ENCODE measurements at regions not wholly inside any gene's neighbourhood (a gene's known extent, or its start where the extent isn't known, plus 50 kb on each side); places are given as distances from the start of the nearest gene placed in this dataset.

DNA sequence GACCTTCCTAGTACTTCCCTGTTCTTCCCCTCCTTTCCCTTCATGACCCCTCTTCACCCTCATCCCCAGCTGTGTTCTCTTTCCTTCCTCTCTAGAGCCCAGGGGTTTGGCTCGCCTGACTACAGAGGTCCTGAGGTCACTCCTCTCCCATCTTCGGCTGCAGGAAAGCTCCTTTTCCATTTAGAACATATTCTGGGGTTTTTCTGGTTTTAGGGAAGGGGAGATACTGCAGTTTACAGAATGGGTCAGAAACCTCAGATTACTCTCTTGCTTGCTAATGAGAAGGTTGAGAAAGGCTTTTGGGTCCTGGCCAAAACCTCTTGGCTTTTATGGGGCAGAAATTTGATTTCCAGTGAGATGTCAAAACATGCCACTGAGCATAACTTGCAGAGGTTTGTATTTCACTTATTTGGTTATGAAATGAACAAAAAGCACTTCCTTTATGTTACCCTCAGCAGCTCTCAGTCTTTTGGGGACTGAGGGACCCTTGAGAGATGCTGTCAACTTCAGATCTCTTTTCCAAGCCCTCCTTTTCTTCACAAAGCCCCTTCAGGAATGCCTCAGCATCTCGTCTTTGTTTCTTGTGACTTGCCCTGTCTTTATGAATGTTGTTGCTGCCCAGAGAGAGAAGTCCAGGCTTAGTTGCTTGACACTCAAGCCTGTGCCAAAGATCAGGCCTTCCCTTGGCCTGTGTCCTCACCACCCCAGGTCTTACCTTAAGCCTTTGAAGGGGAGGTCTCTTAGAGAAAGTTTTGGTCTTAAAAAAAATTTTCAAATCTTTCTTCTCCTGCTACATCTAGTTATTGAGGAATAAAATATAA, 121.7 kb upstream of the TPM1 start:
- no peak for DNase-seq (ENCODE audit: extremely low read depth, low read depth, low spot score)

DNA sequence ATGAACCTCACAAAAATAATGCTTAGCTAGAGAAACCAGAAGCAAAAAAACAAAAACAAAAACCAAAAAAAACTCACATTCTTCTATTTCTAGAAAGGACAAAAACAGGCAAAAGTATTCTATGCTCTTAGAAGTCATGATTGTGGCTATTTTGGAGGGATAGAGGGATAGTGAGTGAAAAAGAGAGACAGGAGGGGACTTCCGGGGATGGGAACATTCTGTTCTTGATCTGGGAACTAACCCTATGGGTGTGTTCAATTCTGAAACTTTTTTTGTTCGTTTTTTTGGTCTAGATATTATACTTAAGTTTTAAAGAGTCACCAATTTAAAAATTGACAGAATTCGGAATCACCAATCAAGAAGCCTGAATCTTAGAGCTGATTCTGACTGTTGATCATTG, 120.0 kb upstream of the TPM1 start:
- no peak for DNase-seq (ENCODE audit: extremely low read depth, low read depth, low spot score)

DNA sequence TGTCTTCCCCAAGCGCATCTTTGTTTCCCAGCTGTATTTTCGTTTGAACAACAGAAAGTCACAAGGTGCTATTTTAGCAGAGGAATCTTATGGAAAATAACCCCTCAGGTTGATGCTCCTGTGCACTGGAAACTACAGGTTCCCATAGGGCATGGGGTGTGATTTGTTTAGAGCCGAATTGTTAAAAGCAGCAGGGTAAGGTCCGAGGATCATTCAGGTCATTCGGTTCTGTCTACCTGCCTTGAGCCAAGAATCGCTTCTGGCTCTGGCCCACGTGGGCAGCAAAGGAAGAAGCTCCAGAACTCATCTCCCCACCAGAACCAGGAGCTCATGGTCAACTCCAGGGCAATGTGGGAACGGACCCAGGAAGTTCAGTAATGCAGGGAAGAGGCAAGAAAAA, 116.7 kb upstream of the TPM1 start:
- no peak for DNase-seq (ENCODE audit: extremely low read depth, low read depth, low spot score)

DNA sequence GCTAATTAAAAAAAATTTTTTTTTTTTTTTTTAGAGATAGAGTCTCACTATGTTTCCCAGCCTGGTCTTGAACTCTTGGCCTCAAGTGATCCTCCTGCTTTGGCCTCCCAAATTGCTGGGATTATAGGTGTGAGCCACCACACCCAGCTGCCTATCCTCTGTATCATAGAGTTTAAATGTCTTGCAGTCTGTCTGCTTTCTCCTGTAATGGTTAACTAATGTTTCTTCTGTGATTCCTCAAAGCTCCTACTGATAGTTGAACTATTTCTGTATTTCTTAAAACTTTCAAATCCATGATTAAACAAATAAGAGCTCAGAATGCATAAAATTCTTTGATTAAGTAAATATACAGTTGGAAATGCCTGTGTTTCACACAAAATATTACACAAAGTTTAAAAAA, 115.4 kb upstream of the TPM1 start:
- DNase-seq (ENCODE audit: extremely low read depth, low read depth, low spot score) = no peak

DNA sequence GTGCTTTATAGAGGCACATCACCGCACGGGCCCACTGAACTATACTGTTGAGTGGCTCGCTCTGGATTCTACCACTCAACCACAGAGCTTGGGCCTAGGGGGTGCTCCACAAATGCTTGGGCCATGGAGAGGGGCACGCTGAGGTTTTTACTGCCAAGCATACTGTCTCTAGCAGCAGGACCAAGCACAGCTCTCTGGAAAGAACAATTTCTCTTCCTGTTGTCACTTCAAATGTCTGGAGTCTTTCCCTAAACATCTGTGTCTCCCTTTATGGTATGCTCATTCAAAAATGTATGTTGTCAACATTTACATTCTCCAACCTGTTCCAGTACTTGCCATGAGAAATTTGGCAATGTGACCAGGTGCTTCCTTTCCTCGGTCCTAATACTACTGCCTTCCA, 114.7 kb upstream of the TPM1 start:
- DNase-seq (ENCODE audit: extremely low read depth, low read depth, low spot score) = no peak

DNA sequence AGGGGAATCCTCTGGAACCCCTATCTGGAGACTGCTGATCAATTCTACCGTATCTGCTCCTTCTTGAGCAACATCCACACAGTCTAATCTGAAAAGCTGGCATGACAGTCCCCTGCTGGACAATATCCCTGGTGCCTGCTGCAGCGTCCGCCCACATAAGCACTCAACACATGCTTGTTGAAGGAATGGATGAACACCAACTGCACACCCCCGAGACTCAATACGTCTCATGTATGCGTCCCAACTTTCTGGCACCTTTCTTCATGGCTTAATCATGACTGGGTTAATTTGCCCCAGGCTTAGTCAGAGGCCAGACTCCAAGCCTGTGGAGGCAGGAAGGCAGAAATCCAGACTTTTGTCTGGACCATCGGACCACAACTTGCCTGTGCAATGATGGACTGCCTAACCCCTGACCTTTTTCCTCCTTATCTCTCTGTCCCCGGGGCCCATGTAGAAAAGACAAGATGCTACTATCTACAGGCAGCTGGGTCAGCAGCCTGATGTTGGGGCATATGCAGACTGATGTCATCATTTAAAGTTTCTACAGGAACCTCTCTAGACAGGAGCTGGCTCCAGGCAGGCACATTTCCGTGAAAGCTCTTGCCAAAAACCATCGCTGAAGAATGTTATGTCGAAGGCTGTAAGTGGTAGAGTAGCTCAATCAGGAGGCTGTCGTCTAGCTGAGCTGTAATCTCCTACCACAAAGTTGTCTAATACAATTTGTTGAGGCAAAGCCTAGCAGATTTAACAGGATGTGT, 114.1 kb upstream of the TPM1 start:
- no peak for DNase-seq (ENCODE audit: extremely low read depth, low read depth, low spot score)

DNA sequence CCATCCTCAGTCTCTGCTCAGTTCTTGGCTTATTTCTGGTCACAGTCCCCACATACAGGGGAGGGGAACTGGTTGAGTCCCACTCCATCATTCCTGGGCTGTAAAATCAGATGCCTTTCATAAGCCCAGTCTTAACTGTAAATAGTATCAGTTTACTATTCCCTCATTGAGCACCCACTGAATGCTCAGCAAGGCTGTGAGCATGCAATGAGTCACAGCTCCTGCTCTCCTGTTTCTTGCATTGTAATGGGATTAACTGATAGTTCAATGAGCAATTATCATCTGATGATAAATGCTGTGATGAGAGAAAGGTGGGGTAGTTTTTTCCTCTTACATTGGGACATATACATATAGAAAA, 113.6 kb upstream of the TPM1 start:
- no peak for DNase-seq (ENCODE audit: extremely low read depth, low read depth, low spot score)

DNA sequence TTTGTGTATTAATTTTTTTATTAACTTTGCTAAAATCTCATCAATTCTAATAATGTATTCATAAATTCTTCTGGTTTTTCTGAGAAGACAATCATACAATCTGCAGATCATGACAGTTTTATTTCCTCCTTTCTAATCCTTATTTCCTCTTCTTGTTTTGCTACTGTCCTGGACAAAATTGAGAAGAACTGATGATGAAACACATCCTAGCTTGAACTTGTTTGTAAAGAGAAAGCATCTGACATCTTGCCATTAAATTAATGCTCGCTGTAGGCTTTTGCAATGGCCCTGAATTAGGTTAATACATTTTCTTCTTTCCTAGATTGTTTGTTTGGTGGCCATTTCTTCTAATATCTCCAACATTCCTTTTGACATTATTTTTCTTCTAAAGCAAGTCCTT, 110.9 kb upstream of the TPM1 start:
- DNase-seq (ENCODE audit: extremely low read depth, low read depth, low spot score) = no peak

DNA sequence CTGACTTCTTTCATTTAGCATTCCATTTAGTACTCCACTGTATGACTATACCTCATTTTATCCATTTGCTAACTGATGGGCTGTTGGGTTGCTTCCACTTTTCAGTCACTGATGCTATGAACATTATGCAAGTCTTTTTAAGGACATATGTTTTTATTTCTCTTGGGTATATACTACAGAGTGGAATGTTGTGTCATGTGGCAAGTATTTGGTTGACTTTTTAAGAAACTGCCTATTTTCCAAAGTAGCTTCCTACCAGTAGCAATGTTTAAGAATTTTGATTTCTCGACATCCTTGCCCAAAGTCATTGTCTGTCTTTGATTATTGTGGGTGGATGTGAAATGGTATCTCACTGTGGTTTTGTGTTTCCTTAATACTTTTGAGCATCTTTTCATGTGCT, 110.1 kb upstream of the TPM1 start:
- DNase-seq (ENCODE audit: extremely low read depth, low read depth, low spot score) = no peak

DNA sequence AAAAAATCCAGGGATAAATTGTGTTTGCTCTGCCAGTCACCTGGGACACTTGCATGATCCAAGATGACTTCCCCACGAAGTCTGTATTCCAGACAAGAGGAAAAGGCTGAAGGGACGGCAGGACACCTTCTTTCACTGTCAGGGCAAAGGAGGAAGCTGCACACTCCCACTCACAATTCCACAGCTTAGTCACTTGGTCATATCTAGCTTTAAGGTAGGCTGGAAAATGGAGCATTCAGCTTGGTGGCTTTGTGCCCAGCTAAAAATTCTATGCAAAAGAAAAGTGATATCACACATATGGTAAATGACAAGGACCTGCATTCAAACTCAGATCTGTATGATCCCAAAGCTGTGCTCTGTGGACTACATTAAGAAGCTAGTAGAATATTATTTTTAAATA, 109.2 kb upstream of the TPM1 start:
- DNase-seq (ENCODE audit: extremely low read depth, low read depth, low spot score) = no peak

DNA sequence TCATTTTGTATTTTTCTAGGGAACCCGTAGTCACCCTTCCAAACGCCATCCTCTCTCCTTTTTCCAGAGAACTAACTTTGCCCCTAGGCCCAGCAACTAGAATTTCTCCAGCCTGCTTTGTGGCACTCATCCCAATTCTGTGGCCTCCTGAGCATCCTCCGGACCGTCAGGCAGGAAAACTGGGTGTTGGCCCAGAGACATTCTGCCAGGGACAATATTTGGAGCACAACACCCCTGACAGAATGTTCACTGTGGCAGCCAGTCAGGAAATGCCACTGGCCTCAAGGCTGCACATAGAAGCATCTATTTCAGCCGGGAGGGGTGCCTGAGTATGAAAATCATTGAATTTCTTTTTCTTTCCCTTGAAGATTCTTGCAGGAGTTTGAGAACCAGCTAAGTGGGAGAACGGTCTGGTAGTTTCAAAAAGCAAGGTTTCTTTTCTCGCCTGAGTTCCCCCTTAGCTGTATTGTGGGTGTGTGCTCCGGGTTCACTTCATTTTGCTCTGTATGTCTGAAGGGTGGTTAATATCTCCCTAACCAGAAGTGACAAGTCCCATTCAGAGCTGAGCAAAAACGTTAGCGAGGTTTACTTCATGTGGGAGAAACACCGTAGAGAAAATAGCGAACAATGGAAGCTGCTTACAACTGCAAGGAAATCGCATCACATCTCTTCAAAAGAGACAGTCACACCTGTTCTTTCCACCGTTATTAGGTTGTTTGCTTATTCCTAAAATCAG, 108.1 kb upstream of the TPM1 start:
- no peak for DNase-seq (ENCODE audit: extremely low read depth, low read depth, low spot score)

DNA sequence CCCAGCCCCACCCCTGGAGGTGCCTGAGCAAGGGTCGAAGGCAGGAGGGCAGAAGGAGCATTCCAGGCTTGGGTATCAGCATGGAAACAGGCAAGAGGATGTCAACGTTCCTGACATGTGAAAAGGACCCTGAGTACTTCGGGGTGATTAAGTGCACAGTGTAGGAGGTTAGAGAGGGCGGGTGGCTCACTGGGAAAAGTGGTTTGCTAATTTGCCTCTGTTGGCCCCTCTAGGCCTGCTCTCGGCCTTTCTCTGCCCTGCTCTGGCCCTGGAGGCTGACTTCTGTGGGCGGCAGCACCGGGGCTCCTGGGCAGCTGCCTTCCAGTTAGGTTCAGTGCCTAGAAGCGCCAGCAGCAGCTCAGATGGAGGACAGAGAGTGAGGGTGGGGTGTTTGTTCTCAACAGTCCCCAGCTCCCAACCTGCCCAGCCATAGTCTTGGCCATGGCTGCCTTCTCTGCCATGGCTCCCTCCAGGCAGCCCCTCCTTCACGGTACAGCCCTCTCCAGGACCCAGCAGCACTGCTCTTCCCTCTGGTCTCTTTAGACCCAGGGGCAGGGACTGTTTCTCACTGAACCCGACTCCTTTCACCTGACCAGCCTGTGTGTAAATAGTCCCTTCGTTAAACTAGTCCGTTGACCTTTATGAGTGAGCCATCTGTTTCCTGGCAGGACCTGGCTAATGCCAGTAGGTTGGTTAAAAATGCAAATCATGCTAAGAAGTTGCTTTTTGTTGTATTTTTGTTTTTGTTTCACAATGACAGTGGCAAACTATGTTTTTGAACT, 107.1 kb upstream of the TPM1 start:
- DNase-seq (ENCODE audit: extremely low read depth, low read depth, low spot score) = no peak

DNA sequence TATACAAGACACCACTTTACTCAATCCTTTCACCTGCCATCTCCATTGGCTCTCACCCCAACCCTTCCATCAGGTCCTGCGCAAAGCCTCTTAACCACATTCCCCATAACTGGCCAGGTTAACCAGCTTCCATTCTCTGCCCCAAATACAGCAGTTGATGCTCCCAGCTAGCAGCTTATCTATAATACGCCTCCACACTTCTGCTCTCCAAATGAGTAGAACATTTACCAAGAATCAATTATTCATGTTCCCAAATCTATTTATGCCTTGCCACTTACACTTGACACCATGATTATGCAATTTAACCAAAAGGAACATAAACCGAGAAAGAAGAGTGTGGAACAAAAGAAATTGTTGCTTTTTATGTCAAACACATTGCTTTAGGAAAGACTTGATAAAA, 103.7 kb upstream of the TPM1 start:
- DNase-seq (ENCODE audit: extremely low read depth, low read depth, low spot score) = no peak

DNA sequence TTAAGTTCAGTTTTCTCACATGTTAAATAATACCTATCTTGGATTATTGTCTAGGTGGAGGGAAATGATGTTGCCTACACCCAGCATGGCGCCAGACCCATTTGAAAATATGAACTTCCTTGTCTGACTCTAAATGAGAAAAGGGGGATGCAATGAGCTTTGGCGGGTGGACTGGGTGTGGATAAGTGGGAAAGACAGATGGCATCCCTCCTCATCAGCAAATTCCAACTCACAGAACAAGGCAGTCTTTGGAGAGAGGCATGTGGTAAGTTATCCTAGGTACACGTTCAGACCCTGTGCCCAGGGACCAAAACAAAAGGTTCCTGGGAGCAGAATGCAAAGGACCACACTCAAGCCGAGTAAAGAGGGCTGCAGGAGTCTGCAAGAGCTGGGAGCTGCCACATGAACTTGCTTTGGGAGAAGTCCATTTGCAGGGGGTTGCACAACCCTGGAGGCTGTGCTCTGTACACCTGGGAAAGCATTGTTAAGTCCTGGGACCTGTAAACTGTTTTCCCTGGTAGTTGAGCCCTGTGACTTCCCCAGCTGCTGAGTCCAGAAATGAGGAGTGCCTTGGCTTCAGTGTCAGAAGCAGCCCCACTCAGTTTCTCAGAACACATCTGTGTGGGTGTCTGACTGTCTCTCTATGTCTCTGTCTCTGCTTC, 102.3 kb upstream of the TPM1 start:
- DNase-seq (ENCODE audit: extremely low read depth, low read depth, low spot score) = no peak

DNA sequence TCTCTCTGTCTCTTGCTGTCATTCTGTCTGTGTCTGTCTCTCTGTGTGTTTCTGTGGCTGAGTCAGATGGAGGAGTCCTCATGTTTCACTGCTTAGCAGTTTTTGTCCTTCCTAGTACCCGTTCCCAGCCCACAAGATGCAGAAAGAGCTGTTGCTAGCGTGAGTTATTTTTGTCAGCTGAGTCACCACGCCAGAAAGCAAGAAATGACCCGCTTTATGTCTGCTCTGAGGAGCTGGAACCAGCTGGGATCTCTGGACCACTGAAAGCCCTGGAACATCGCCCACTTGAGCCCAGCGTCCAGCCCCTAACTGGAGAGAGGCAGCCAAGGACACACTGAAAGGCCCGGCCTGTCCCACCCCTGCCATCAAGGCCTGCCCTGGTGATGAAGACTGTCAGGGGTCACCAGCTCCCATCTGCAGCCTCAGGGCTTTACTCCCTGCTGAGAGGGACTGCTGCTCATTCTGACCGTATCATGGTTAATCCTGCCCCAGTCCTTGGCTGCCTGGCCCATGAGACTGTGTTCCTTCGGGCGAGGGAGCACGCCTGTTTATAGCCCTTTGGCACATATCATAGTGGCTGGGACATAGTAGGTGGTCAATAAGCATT, 101.7 kb upstream of the TPM1 start:
- no peak for DNase-seq (ENCODE audit: extremely low read depth, low read depth, low spot score)

DNA sequence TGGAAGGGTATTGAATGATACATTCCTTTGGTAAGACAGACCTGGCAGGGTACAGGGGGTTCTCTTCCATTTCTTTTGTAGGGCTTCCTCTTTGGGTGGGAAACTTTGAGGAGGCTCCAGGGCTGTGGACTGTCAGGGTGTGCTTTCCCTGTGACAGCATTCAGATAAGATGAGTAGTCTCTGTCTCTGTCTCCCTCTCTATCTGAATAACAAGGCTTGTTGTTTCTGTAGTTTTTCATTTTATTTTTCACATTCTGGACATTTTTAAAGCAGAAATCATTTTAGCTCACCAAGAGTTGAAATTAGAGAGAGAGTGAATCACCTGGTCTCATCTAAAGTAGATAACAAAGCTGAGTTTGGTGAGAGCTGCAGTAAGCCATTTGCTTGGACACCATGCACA, 100.8 kb upstream of the TPM1 start:
- no peak for DNase-seq (ENCODE audit: extremely low read depth, low read depth, low spot score)

DNA sequence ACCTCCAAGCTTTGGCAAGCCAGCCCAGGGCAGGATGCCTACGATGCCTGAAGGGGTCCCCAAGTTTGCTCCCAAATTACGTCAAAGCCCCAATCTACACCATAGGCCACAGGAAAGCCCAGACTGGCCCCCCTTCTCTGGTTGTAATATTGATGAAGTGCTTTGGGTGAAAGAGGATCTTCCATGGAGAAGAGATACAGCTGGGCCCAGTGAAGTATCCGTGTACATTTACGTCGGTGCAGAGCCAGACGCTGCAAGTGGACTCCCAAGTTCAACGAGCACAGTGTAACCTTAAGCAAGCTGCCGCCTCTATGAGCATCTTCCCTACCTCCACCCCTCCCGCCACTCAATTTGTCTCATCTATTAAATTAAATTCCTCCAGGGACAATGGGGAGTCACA, 100.1 kb upstream of the TPM1 start:
- no peak for DNase-seq (ENCODE audit: extremely low read depth, low read depth, low spot score)

DNA sequence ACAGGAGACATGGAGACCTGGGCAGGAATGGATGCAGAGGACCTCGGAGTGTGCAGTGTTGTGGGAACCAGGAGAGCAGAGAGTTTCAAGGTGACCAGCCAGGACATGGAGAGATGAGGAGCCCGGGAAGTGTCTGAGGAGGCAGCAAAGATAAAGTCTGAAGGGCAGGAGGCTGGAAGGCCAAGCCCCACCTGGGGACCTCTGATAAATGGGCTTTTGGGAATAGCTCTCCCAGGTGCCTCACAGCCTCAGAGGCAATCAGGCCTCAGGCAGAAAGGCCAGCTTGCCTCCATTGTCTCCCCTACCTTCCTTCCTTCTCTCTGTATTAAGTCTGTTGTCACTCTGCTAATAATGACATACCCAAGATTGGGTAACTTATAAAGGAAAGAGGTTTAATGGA, 97.5 kb upstream of the TPM1 start:
- DNase-seq (ENCODE audit: extremely low read depth, low read depth, low spot score) = no peak

DNA sequence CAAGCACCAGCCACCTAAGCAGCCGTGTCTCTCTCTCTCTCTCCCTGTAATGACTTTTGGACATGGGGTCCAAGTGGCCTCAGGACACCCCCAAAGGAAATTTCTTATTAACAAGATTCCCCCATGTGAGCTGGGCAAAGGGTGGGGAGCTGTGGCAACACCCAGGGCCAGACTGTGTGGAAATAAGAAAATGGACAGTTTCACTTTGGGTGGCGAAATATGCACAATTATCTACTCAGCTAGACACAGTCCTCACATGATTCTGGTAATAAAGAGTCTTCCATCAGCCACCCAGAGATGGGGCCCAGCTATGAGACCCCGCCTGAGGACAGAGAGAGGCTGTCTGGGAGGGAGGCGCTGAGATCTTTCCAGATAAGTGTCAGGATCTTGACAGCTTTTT, 96.8 kb upstream of the TPM1 start:
- no peak for DNase-seq (ENCODE audit: extremely low read depth, low read depth, low spot score)

DNA sequence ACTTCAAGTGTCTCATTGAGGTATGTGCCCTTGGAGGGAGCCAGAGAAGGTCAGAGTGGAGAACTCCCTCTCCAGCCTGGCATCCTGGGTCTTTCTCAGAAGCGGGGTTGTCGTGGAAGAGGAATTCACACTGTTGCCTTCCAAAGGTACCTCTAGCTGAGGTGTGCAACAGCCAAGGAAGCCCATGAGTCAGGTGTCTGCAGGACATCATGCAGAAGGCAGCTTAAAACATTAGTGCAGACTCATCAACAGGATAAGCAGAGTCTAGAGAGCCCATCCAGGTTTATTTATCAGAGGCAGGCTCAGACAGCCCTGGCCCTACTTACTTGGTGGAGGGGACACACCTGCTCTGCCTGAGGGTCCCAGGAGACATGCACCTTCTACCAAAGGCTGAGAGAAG, 95.6 kb upstream of the TPM1 start:
- no peak for DNase-seq (ENCODE audit: extremely low read depth, low read depth, low spot score)
